ENCODE measurements at regions not wholly inside any gene's neighbourhood (a gene's known extent, or its start where the extent isn't known, plus 50 kb on each side); places are given as distances from the start of the nearest gene placed in this dataset.

- TF ChIP-seq CEBPB (IDR thresholded peaks at IDR 0.05) (no peak), REST (IDR thresholded peaks at IDR 0.05) (no peak), POLR2A (IDR thresholded peaks at IDR 0.05; ENCODE audit: low read length) (no peak), SREBF2 (IDR thresholded peaks at IDR 0.05) (no peak), MAX (IDR thresholded peaks at IDR 0.05) (no peak), HOXB13 (CRISPR knock-in tag; IDR thresholded peaks at IDR 0.05; ENCODE audit: low read depth) (no peak), CTCF (IDR thresholded peaks at IDR 0.05) (no peak)
These were observed 409.3 kb downstream of the BCAT1 start for GRCh38 chr12:24539646-24540045.
